Liver (tissue), 8 donors: ENCODE measurements at regions not wholly inside any gene's neighbourhood (a gene's known extent, or its start where the extent isn't known, plus 50 kb on each side); places are given as distances from the start of the nearest gene placed in this dataset.

Experiments used
- DNase-seq: peaks from one replicate; pipeline ENCODE4 v3.0.0-alpha.2; 2017; ENCODE audit warnings: low spot score
- H3K27ac ChIP-seq, 2 donors: one replicate each; pipeline ENCODE4 v1.7.0; 2013; ENCODE audit warnings: inconsistent platforms in 2 of 2, low read length in 2 of 2, control low read depth in 1 of 2, low read depth in 1 of 2, mild to moderate bottlenecking in 1 of 2
- H3K27me3 ChIP-seq, 4 donors: one replicate each; pipeline versions ENCODE4 v1.6.1 to v1.7.0; 2013; ENCODE audit warnings: low read length in 3 of 4, inconsistent platforms in 1 of 4, mild to moderate bottlenecking in 1 of 4, moderate library complexity in 1 of 4; ENCODE audit not compliant: control insufficient read depth in 4 of 4, insufficient read depth in 4 of 4
- H3K36me3 ChIP-seq, 4 donors: one replicate each; pipeline versions ENCODE4 v1.6.1 to v1.7.0; 2013; ENCODE audit warnings: low read length in 3 of 4, mild to moderate bottlenecking in 3 of 4, low read depth in 1 of 4, moderate library complexity in 1 of 4; ENCODE audit not compliant: control insufficient read depth in 4 of 4, insufficient read depth in 3 of 4
- H3K4me1 ChIP-seq, 4 donors: one replicate each; pipeline versions ENCODE4 v1.6.1 to v1.7.0; 2013; ENCODE audit warnings: low read length in 3 of 4, mild to moderate bottlenecking in 3 of 4, moderate library complexity in 1 of 4; ENCODE audit not compliant: control insufficient read depth in 4 of 4, insufficient read depth in 4 of 4
- H3K4me3 ChIP-seq, 3 donors: one replicate each; pipeline versions ENCODE4 v1.6.1 to v1.7.0; 2013; ENCODE audit warnings: low read length in 3 of 3, control low read depth in 1 of 3, low read depth in 1 of 3, mild to moderate bottlenecking in 1 of 3
- H3K9ac ChIP-seq, 2 donors: one replicate each; pipeline ENCODE4 v1.7.0; 2013; ENCODE audit warnings: low read length in 2 of 2, mild to moderate bottlenecking in 2 of 2, moderate library complexity in 2 of 2, control low read depth in 1 of 2, low read depth in 1 of 2
- H3K9me3 ChIP-seq, 4 donors: one replicate each; pipeline versions ENCODE4 v1.6.1 to v1.7.0; 2013; ENCODE audit warnings: low read length in 3 of 4; ENCODE audit not compliant: control insufficient read depth in 4 of 4
- ATF3 ChIP-seq: IDR thresholded peaks from 2 replicates; pipeline ENCODE4 v1.6.1; 2016; ENCODE audit warnings: antibody characterized with exemption
- CTCF ChIP-seq: fragments of 150-350 bp; IDR thresholded peaks from 2 replicates; pipeline ENCODE4 v1.5.1; 2017; ENCODE audit warnings: improper control_type of control experiment, low read depth, low read length; ENCODE audit not compliant: missing input control
- EGR1 ChIP-seq, 2 donors: IDR thresholded peaks; 2 replicates each; pipeline ENCODE4 v1.6.1; 2016 to 2018; ENCODE audit warnings: antibody characterized with exemption in 2 of 2, low read depth in 2 of 2
- FOXA1 ChIP-seq: IDR thresholded peaks from 2 replicates; pipeline ENCODE4 v1.6.1; 2016; ENCODE audit warnings: antibody characterized with exemption
- FOXA2 ChIP-seq: IDR thresholded peaks from 2 replicates; pipeline ENCODE4 v1.6.1; 2016; ENCODE audit warnings: antibody characterized with exemption
- GABPA ChIP-seq, 2 donors: IDR thresholded peaks in 1 of 2; conservative IDR thresholded peaks in 1 of 2; 2 replicates each; pipeline ENCODE4 v1.6.1; 2016; ENCODE audit warnings: antibody characterized with exemption in 2 of 2, mild to moderate bottlenecking in 1 of 2, moderate library complexity in 1 of 2
- HNF4A ChIP-seq, 2 donors: conservative IDR thresholded peaks; 2 replicates each; pipeline ENCODE4 v1.6.1; 2016; ENCODE audit warnings: antibody characterized with exemption in 2 of 2, mild to moderate bottlenecking in 2 of 2
- HNF4G ChIP-seq: IDR thresholded peaks from 2 replicates; pipeline ENCODE4 v1.6.1; 2016; ENCODE audit warnings: antibody characterized with exemption
- JUND ChIP-seq, 2 donors: IDR thresholded peaks; 2 replicates each; pipeline ENCODE4 v1.6.1; 2016; ENCODE audit warnings: antibody characterized with exemption in 2 of 2
- MAX ChIP-seq: IDR thresholded peaks from 2 replicates; pipeline ENCODE4 v1.6.1; 2016; ENCODE audit warnings: antibody characterized with exemption
- NR2F2 ChIP-seq: IDR thresholded peaks from 2 replicates; pipeline ENCODE4 v1.6.1; 2016; ENCODE audit warnings: antibody characterized with exemption
- SP1 ChIP-seq: IDR thresholded peaks from 2 replicates; pipeline ENCODE4 v1.6.1; 2018; ENCODE audit warnings: antibody characterized with exemption, mild to moderate bottlenecking
- TAF1 ChIP-seq: conservative IDR thresholded peaks from 2 replicates; pipeline ENCODE4 v1.6.1; 2016; ENCODE audit warnings: antibody characterized with exemption, mild to moderate bottlenecking
- YY1 ChIP-seq: IDR thresholded peaks from 2 replicates; pipeline ENCODE4 v1.6.1; 2016; ENCODE audit warnings: antibody characterized with exemption, mild to moderate bottlenecking
- ZBTB33 ChIP-seq: IDR thresholded peaks from 2 replicates; pipeline ENCODE4 v1.6.1; 2016; ENCODE audit warnings: antibody characterized with exemption
- WGBS: extraction: QIAGEN DNeasy Blood & Tissue Kit; methylation state at CpG from one replicate; pipeline ENCODE4 v1.1.7; 2013; 5-methylcytosine and 5-hydroxymethylcytosine counted together
- donor health status: healthy.
- donor health status: healthy.
- donor health status: healthy.
- donor health status: healthy.
- donor health status: healthy.

GRCh38 chr3:88610820-88611219, 461.1 kb downstream of the C3orf38 start:
- TF ChIP-seq EGR1 (IDR thresholded peaks at IDR 0.05; ENCODE audit: low read depth in 2 of 2), result no peak
- TF ChIP-seq HNF4G, result no peak
- TF ChIP-seq FOXA1, result no peak
- no peak for TF ChIP-seq ZBTB33
- TF ChIP-seq YY1, result no peak
- no peak for TF ChIP-seq TAF1
- no peak for TF ChIP-seq SP1
- TF ChIP-seq HNF4A (conservative IDR thresholded peaks at IDR 0.05), result no peak
- TF ChIP-seq NR2F2, result no peak
- no peak for TF ChIP-seq ATF3
- no peak for TF ChIP-seq CTCF
- TF ChIP-seq JUND (IDR thresholded peaks at IDR 0.05), result no peak
- TF ChIP-seq MAX, result no peak
- no peak for TF ChIP-seq GABPA (IDR thresholded peaks at IDR 0.05 in 1 of 2, conservative IDR thresholded peaks at IDR 0.05 in 1 of 2)
- Histone ChIP-seq H3K4me3 (no peak overlapping the region), H3K4me1 (no peaks in the 10 kb centered on the region), H3K27me3 (no peaks in the 10 kb centered on the region), H3K9ac (no peak overlapping the region), H3K9me3 (no peaks in the 10 kb centered on the region), H3K36me3 (no peaks in the 10 kb centered on the region), H3K27ac (no peak overlapping the region)
- 77% methylated on average over 5 of the region's 5 CpGs for WGBS
- DNase-seq, result no peak

- H3K9me3 ChIP-seq, result no peaks in the 10 kb centered on the region
- no peaks in the 10 kb centered on the region for H3K36me3 ChIP-seq
- H3K9ac ChIP-seq, result no peak overlapping the region
- H3K4me1 ChIP-seq, result no peaks in the 10 kb centered on the region
- no peaks in the 10 kb centered on the region for H3K27me3 ChIP-seq
- WGBS, result 20% methylated on average over 2 of the region's 2 CpGs
- TF ChIP-seq CTCF (no peak), EGR1 (IDR thresholded peaks at IDR 0.05; ENCODE audit: low read depth in 2 of 2) (no peak), ZBTB33 (no peak), FOXA2 (no peak)
- H3K4me3 ChIP-seq, result no peak overlapping the region
- DNase-seq, result no peak
- H3K27ac ChIP-seq, result no peak overlapping the region
Measured at GRCh38 chr3:88611826-88612326, 462.1 kb downstream of the C3orf38 start.
